ENCODE measurements at regions not wholly inside any gene's neighbourhood (a gene's known extent, or its start where the extent isn't known, plus 50 kb on each side); places are given as distances from the start of the nearest gene placed in this dataset.

DNA sequence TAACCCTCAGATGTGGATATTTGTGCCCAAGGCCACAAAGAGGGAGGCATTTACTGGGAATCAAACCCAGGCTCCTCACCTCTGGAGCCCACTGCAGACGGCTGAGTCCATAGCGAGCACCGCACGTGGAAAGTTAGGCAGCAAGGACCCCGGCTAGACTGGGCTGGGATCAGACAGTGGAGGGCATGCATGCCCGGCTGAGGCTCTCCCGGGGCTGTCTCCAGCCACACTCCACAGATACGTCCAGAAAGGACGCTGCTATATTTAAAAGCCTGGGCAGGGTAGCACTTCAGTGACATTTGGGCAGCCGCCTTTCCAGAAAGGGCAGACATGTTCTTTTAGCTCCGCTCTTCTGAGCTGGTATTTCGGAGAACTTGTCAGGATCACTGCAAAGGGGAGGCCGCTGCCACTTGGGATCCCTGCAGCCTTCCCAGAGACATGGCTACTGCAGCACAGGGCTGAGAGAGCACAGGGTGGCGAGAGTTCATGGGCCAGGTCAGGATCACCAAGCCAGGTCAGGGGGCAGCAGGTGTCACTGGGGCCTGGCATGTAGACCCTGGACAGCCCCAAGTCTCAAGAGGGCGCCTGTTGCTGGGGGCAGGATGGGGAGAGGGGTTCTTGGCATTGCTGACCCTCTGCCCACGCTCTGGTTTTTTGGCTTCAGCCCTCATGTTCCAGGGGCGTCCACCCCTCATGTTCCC lies 121.7 kb downstream of the PHETA1 start:
- TF ChIP-seq BHLHE40 (IDR thresholded peaks at IDR 0.05; ENCODE audit: borderline replicate concordance) (no peak), CTBP1 (IDR thresholded peaks at IDR 0.05; ENCODE audit: borderline replicate concordance) (no peak), FOXA1 (IDR thresholded peaks at IDR 0.05) (no peak), ELF4 (IDR thresholded peaks at IDR 0.05) (no peak), L3MBTL2 (conservative IDR thresholded peaks at IDR 0.05) (no peak), SUZ12 (IDR thresholded peaks at IDR 0.05) (no peak), NFRKB (IDR thresholded peaks at IDR 0.05) (no peak), HDGF (IDR thresholded peaks at IDR 0.05; ENCODE audit: borderline replicate concordance) (no peak), FOXM1 (IDR thresholded peaks at IDR 0.05; ENCODE audit: borderline replicate concordance) (no peak)
